A549 (cell line): ENCODE measurements at regions not wholly inside any gene's neighbourhood (a gene's known extent, or its start where the extent isn't known, plus 50 kb on each side); places are given as distances from the start of the nearest gene placed in this dataset.

Experiments used
- ATAC-seq, 2 experiments: fragments of 200-7000 bp in 1 of 2; fragments of >200 bp in 1 of 2; cut with Nextera tagmentation in 1 of 2; cut with Tn5 transposase in 1 of 2; 3 replicates each; pipeline versions ENCODE4 v1.8.0 to v1.9.1; 2018 to 2020; ENCODE audit warnings: mild to moderate bottlenecking in 1 of 2, moderate library complexity in 1 of 2
- CTCF ChIA-PET: fragments of 300-600 bp; sonication (Branson Sonifier 250); formaldehyde crosslinking; extraction: SDS; loops from one replicate; lab custom pipeline; 2021; ENCODE audit warnings: antibody characterized with exemption, inconsistent platforms; lab: Yijun Ruan, JAX
- POLR2A ChIA-PET: fragments of 350-600 bp; formaldehyde crosslinking; extraction: SDS; loops from one replicate; lab custom pipeline; 2021; ENCODE audit warnings: antibody characterized with exemption, inconsistent platforms; lab: Yijun Ruan, JAX
- DNase-seq, 2 experiments: peaks; one replicate each; pipeline versions ENCODE4 v3.0.0 to v3.0.0-alpha.2; 2011 to 2016; ENCODE audit warnings: low read depth in 1 of 2, low spot score in 1 of 2
- FAIRE-seq: peaks from 2 replicates; lab custom pipeline; 2011; peaks lifted over from hg19 to GRCh38; lab: Jason Lieb, UNC
- H3K27ac ChIP-seq, 2 experiments: fragments of >200 bp; sonication (Bioruptor Twin); formaldehyde crosslinking; 3 replicates each; pipeline ENCODE4 v1.5.1; 2016 to 2017
- H3K4me1 ChIP-seq: fragments of >200 bp; sonication (Bioruptor Twin); formaldehyde crosslinking; 3 replicates; pipeline ENCODE4 v1.6.1; 2016
- H3K4me2 ChIP-seq: fragments of >200 bp; sonication (Bioruptor Twin); formaldehyde crosslinking; 3 replicates; pipeline ENCODE4 v1.6.1; 2016
- H3K4me3 ChIP-seq: fragments of >200 bp; sonication (Bioruptor Twin); formaldehyde crosslinking; 3 replicates; pipeline ENCODE4 v1.5.1; 2016
- H3K9me3 ChIP-seq: fragments of >200 bp; sonication (Bioruptor Twin); formaldehyde crosslinking; 3 replicates; pipeline ENCODE4 v1.6.1; 2016
- BHLHE40 ChIP-seq: IDR thresholded peaks from 2 replicates; pipeline ENCODE4 v1.6.1; 2012; ENCODE audit warnings: low read depth, low read length, inconsistent platforms
- ELK1 ChIP-seq: fragments of 150-350 bp; IDR thresholded peaks from 2 replicates; pipeline ENCODE4 v1.6.1; 2014; ENCODE audit warnings: low read depth, mild to moderate bottlenecking, low read length
- FOXS1 ChIP-seq: fragments of 250-450 bp; sonication (Bioruptor Pico); IDR thresholded peaks from 2 replicates; pipeline ENCODE4 v1.5.0; 2020; ENCODE audit warnings: mild to moderate bottlenecking, moderate library complexity
- GATA3 ChIP-seq: IDR thresholded peaks from 2 replicates; pipeline ENCODE4 v1.6.1; 2012; ENCODE audit warnings: borderline replicate concordance
- HDAC2 ChIP-seq: fragments of 200-600 bp; sonication (generic); IDR thresholded peaks from 2 replicates; pipeline ENCODE4 v1.6.1; 2016
- HEYL ChIP-seq: fragments of 250-450 bp; sonication (Bioruptor Pico); IDR thresholded peaks from 2 replicates; pipeline ENCODE4 v1.8.0; 2021; ENCODE audit warnings: mild to moderate bottlenecking, moderate library complexity
- HOXB13 ChIP-seq: fragments of 250-450 bp; sonication (Bioruptor Pico); IDR thresholded peaks from 2 replicates; pipeline ENCODE4 v1.5.0; 2020; ENCODE audit warnings: low read depth, mild to moderate bottlenecking, moderate library complexity
- JUN ChIP-seq, 2 experiments: fragments of >200 bp; sonication (Bioruptor Twin); formaldehyde crosslinking; IDR thresholded peaks; 2 replicates in 1 of 2; 3 replicates in 1 of 2; pipeline ENCODE4 v1.6.1; 2016 to 2017
- MAZ ChIP-seq: fragments of 150-350 bp; IDR thresholded peaks from 2 replicates; pipeline ENCODE4 v1.6.1; 2014; ENCODE audit warnings: antibody characterized with exemption, low read depth, low read length, borderline replicate concordance
- MYC ChIP-seq: IDR thresholded peaks from 2 replicates; pipeline ENCODE4 v1.6.1; 2012; ENCODE audit warnings: mild to moderate bottlenecking, inconsistent platforms, low read length, improper control_type of control experiment, borderline replicate concordance
- POLR2A ChIP-seq: IDR thresholded peaks from 2 replicates; pipeline ENCODE4 v1.6.1; 2012; ENCODE audit warnings: mild to moderate bottlenecking, low read length
- RAD21 ChIP-seq, 2 experiments: fragments of >200 bp in 1 of 2; sonication (Bioruptor Twin) in 1 of 2; formaldehyde crosslinking in 1 of 2; IDR thresholded peaks in 1 of 2; conservative IDR thresholded peaks in 1 of 2; 2 replicates in 1 of 2; 3 replicates in 1 of 2; pipeline ENCODE4 v1.6.1; 2012 to 2018; ENCODE audit warnings: inconsistent platforms in 1 of 2
- RCOR1 ChIP-seq: fragments of 150-350 bp; IDR thresholded peaks from 2 replicates; pipeline ENCODE4 v1.6.1; 2014; ENCODE audit warnings: antibody characterized with exemption, low read length, low read depth
- REST ChIP-seq: fragments of 200-600 bp; sonication (generic); IDR thresholded peaks from 2 replicates; pipeline ENCODE4 v1.6.1; 2016; ENCODE audit warnings: antibody characterized with exemption, mild to moderate bottlenecking, moderate library complexity
- RFX5 ChIP-seq: fragments of 450-650 bp; IDR thresholded peaks from 2 replicates; pipeline ENCODE4 v1.7.1; 2014; ENCODE audit warnings: antibody characterized with exemption, mild to moderate bottlenecking, moderate library complexity
- SREBF2 ChIP-seq: fragments of 450-650 bp; IDR thresholded peaks from 2 replicates; pipeline ENCODE4 v1.6.1; 2014; ENCODE audit warnings: mild to moderate bottlenecking, moderate library complexity
- TP53 ChIP-seq: fragments of 250-450 bp; sonication (Bioruptor Pico); IDR thresholded peaks from 2 replicates; pipeline ENCODE4 v1.5.0; 2021; ENCODE audit warnings: mild to moderate bottlenecking, moderate library complexity
- WGBS: methylation state at CpG from one replicate; pipeline ENCODE4 v1.1.6; 2017; ENCODE audit errors: missing lambda C conversion rate; 5-methylcytosine and 5-hydroxymethylcytosine counted together
- TF ChIP-seq, protein P1 (sequence below): fragments of >200 bp; sonication (Bioruptor Twin); formaldehyde crosslinking; IDR thresholded peaks from 3 replicates; pipeline ENCODE4 v1.5.1; 2016
- TF ChIP-seq, protein P2 (sequence below): fragments of >200 bp; sonication (Bioruptor Twin); formaldehyde crosslinking; IDR thresholded peaks from 2 replicates; pipeline ENCODE4 v1.6.1; 2016
- TF ChIP-seq, protein P3 (sequence below): fragments of 250-450 bp; sonication (Bioruptor Pico); IDR thresholded peaks from 2 replicates; pipeline ENCODE4 v1.5.0; 2020; ENCODE audit warnings: low read depth, mild to moderate bottlenecking, moderate library complexity

GRCh38 chr17:14622615-14623101 is 321.8 kb downstream of the HS3ST3B1 start:
- no peak for ATAC-seq
- Histone ChIP-seq H3K9me3 (no peaks in the 10 kb centered on the region), H3K27ac (no peak overlapping the region), H3K4me3 (no peak overlapping the region), H3K4me2 (no peak overlapping the region), H3K4me1 (no peaks in the 10 kb centered on the region)
- no peak for FAIRE-seq
- POLR2A ChIA-PET = no interaction called here
- no peak for DNase-seq
- CTCF ChIA-PET = no interaction called here
- WGBS = 57% methylated on average over 5 of the region's 5 CpGs
- TF ChIP-seq TP53 (CRISPR knock-in tag) = no peak
- no peak for TF ChIP-seq HDAC2
- no peak for TF ChIP-seq RAD21 (conservative IDR thresholded peaks at IDR 0.05 in 1 of 2, IDR thresholded peaks at IDR 0.05 in 1 of 2)
- TF ChIP-seq FOXS1 = no peak
- TF ChIP-seq POLR2A = no peak
- no peak for TF ChIP-seq MYC
- TF ChIP-seq, all 56 proteins: peak for 0

GRCh38 chr17:14621826-14622614 is 321.1 kb downstream of the HS3ST3B1 start:
- CTCF ChIA-PET = interaction anchor here (0.6 kb wide), 1 partner anchor 51 kb away, joined by 3 read pairs; no protein-coding TSS in a partner anchor
- POLR2A ChIA-PET = no interaction called here
- Histone ChIP-seq H3K4me2 (no peak overlapping the region), H3K4me1 (no peaks in the 10 kb centered on the region), H3K27ac (no peak overlapping the region), H3K9me3 (no peaks in the 10 kb centered on the region), H3K4me3 (no peak overlapping the region)
- FAIRE-seq (no peak), DNase-seq (no peak), ATAC-seq (no peak)
- no peak for TF ChIP-seq HDAC2
- TF ChIP-seq, protein P1, sequence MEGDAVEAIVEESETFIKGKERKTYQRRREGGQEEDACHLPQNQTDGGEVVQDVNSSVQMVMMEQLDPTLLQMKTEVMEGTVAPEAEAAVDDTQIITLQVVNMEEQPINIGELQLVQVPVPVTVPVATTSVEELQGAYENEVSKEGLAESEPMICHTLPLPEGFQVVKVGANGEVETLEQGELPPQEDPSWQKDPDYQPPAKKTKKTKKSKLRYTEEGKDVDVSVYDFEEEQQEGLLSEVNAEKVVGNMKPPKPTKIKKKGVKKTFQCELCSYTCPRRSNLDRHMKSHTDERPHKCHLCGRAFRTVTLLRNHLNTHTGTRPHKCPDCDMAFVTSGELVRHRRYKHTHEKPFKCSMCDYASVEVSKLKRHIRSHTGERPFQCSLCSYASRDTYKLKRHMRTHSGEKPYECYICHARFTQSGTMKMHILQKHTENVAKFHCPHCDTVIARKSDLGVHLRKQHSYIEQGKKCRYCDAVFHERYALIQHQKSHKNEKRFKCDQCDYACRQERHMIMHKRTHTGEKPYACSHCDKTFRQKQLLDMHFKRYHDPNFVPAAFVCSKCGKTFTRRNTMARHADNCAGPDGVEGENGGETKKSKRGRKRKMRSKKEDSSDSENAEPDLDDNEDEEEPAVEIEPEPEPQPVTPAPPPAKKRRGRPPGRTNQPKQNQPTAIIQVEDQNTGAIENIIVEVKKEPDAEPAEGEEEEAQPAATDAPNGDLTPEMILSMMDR = no peak
- TF ChIP-seq JUN (IDR thresholded peaks at IDR 0.05) = no peak
- TF ChIP-seq SREBF2 = no peak
- TF ChIP-seq RFX5 = no peak
- no peak for TF ChIP-seq REST
- TF ChIP-seq TP53 (CRISPR knock-in tag) = no peak
- no peak for TF ChIP-seq ELK1
- TF ChIP-seq, protein P2, sequence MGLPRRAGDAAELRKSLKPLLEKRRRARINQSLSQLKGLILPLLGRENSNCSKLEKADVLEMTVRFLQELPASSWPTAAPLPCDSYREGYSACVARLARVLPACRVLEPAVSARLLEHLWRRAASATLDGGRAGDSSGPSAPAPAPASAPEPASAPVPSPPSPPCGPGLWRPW = no peak
- no peak for TF ChIP-seq BHLHE40
- TF ChIP-seq, protein P3, sequence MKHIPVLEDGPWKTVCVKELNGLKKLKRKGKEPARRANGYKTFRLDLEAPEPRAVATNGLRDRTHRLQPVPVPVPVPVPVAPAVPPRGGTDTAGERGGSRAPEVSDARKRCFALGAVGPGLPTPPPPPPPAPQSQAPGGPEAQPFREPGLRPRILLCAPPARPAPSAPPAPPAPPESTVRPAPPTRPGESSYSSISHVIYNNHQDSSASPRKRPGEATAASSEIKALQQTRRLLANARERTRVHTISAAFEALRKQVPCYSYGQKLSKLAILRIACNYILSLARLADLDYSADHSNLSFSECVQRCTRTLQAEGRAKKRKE = no peak
- no peak for TF ChIP-seq HEYL (CRISPR knock-in tag)
- no peak for TF ChIP-seq RCOR1
- no peak for TF ChIP-seq HOXB13 (CRISPR knock-in tag)
- TF ChIP-seq GATA3 = no peak
- TF ChIP-seq MAZ = no peak
- WGBS = 81% methylated on average over 13 of the region's 13 CpGs
